Activated CD8-positive, alpha-beta memory T cell treated with anti-CD3 and anti-CD28 coated beads for 1 hour (primary cell): ENCODE measurements at regions not wholly inside any gene's neighbourhood (a gene's known extent, or its start where the extent isn't known, plus 50 kb on each side); places are given as distances from the start of the nearest gene placed in this dataset.

ENCODE experiments used
- DNase-seq, 2 donors: peaks; one replicate each; pipeline ENCODE4 v3.0.0-alpha.2; 2020; ENCODE audit warnings: low read depth in 1 of 2; ENCODE audit errors: extremely low read depth in 1 of 2

DNA sequence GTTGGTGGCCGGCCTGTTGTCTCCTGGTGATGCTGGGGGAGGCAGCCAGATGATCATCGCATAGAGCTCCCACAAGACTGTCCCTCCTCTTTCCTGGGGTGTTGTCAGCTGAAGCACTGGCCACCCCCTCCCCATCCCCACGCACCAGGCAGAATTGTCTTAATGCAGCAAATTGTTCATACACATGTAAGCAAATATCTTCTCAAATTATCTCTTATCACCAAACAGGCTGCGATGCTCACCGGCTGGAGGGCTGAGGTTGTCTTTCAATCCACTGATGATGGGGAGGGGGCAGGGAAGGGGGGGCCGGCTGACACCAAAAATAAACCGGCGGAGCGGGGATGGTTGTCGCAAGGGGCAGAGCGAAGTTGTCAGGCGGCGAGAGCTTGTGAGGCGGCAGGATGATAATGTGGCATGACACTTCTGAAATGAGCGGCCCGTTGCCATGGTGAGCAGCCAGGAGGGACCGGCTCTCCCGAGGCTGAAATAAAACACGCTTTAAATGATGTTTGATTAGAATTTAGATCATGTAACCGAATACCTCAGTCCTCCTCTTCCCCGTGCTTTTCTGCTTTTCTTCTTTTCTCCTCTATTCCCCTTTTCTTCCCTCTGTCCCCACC lies 59.8 kb downstream of the MRM1 start:
- DNase-seq: no peak

DNA sequence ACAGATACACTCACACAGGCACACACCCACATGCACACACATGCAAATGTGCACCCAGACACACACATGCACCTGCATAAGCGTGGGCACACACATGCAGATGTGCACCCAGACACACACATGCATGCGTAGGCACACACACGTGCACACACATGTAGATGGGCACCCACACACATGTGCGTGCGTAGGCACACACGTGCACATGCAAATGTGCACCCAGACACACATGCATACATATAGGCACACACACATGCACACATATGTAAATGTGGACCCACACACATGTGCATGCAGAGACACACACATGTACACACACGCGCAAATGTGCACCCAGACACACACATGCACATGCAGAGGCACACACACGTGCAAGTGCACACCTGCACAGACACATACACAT lies 60.3 kb downstream of the MRM1 start:
- no peak for DNase-seq

DNA sequence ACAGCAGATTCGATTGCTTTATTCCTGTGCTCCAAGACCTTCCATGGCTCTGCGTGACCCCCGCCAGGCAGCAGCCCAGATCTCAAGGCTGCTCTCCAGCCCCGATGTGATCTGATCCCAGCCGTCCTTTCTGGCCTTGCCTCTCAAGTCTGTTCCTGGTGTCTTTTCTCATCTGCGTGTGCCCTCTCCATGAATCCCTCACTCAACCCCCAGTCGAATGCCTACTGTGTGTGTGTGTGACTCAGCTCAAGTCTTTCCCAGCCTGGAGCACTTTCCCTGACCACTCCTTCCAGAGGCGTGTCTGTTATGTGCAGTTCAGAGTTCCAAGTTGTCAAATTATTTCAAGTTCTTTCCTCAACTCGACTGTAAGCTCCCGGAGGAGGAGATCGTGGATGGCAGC lies 64.0 kb downstream of the MRM1 start:
- no peak for DNase-seq

DNA sequence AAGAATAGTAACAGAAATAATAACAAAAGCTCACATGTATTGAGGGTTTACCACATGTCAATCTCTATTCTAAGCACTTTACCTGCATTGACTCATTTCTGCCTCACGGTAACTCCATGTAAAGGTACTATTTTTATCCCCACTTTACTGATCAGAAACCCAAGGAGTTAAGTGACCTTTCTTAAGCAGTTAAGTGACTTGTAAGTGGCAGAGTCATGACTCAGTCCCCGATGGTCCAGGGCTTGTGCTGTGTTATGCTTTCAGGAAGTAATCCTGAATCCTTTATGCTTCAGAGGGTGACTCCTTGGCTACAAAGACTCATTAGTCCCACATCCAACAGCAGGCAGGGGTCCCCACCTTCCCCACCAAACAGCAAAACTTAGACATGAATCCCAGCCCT lies 66.5 kb downstream of the MRM1 start:
- no peak for DNase-seq

DNA sequence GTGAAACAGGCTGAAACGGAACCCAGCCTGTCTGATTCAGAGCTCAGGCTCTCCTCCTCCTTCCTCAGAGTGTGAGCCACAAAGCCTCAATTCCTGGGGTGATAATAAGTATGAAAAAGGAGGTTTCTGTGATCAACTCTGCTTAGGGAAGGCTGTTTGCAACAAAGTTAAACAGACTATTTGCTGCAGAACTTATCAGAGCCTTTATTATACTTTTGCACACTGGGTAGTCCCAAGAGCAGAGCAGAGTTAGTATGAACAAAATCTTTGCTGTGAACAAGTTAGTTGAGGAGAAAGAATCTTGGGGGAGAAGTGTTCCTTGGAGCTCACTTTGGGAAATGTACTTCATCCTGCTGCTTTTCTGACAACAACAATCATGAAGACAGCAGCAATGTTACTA lies 67.4 kb downstream of the MRM1 start:
- no peak for DNase-seq

DNA sequence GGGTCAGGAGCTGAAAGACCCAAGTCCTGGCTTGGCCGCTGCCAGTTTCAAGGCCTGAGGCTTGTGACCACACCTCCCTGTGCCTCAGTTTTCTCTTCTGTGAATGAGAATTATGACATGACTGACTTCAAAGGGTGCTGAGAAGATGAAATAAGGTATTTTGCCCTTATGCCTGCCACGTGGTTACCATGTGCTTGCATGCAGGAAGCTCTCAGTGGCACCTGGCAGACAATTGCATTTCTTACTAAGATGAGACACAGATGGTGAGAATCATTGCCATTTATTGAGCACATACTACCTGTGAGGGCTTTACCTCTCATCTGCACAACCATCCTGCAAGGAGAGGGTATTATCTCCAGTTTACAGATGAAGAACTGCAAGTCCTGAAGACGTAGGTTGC lies 69.8 kb downstream of the MRM1 start:
- DNase-seq: no peak

DNA sequence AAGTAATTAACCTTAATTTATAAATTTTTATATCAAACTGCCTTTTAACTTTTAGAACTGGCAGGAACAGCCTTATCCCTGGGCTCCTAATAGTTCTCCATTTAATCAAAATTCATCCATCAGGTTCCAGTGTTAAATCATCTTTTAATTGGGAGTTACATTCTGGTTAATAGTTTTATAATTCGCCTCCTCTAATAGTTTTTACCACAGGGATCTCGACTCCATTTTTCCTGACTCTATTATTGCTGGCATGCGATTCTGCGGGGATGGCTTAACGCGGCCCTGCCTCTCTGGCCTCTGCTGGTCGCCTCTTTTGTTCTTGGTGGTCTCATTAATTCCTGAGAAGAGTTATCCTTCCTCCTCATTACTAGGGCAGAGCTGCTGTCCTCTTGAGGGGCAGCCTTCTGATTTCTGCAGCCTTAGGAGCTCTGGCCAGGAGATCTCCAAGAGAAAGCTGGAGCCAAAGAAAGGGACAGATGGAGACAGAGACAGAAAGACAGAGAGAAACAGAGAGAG lies 71.1 kb downstream of the MRM1 start:
- DNase-seq: no peak

DNA sequence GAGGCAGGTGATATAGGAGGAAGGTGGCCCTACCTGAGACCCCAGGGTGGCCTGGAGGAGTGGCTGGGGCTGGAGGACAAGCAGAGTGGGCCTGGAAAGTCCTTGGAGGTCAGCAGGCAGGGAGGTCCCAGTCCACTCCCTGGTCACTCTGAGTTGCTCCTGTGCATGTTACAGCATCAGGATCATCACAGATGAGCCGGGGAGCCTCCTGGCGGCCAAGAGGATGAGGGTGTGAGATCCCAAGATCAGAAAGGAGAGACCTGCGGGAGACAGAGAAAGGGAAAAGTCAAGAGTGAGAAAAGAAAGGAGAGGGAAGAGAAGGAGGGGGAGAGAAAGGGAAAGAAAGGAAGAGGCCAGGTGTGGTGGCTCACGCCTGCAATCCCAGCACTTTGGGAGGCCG lies 71.7 kb downstream of the MRM1 start:
- no peak for DNase-seq

DNA sequence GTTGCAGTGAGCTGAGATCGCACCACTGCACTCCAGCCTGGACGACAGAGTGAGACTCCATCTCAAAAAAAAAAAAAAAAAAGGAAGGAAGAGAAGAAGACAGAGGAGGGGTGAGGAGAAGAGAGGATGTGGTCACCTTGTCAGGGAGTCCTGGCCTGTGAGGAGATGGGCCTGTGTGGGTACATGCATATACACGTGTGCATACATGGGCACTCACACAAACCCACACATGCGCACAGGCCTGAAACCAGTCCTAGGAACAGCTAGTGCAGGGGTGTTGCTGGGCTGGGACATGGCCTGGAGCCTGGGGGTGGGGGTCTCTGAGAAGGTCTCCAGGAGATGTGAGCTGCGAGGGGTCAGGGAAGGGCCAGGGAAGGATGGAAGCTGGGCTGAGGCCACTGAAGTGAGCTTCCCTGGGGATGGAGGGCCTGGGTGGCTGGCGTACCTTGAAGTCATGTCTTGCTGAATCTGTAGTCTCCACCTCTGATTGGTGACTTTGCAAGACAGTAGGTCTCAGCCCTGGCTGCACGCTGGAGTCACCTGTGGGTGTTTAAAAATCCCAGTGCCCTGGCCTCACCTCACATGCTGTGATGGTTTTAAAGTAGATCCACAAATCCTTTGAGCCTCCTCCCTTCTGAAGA lies 72.4 kb downstream of the MRM1 start:
- no peak for DNase-seq

DNA sequence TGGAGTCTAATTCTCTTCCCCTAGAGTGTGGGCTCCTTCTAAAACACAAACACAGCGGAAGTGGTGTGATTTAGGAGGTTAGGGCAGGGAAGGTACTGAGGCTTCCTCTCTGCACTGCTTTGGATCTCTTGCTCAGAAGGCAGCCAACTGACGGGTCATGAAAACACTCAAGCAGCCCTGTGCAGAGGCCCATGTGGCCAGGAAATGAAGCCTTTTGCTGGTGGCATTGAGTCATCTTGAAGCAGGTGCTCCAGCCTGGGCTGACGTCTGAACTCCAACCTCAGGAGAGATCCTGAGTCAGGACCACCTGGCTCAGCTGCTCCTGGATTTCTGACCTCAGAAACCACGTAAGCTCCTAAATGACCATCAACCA lies 72.9 kb downstream of the MRM1 start:
- no peak for DNase-seq

DNA sequence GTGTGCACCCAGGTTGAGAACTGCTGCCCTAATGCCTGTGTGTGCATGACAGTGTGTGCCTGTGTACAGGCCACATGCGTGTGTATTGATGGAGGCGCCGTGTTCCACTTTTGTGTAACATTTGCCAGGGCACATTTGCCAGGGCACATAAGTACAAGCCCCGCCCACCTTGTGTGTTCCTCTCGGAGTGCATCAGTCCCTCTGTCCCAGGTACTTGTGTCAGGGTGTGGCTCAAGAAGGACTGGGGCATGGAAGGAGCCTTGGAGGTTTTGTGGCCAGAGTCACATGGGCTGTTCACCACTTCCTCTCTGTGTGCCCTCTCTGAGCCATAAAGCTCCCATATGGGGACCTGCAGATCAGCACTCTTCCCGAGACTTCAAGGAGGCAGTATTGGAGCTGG lies 73.9 kb downstream of the MRM1 start:
- no peak for DNase-seq

DNA sequence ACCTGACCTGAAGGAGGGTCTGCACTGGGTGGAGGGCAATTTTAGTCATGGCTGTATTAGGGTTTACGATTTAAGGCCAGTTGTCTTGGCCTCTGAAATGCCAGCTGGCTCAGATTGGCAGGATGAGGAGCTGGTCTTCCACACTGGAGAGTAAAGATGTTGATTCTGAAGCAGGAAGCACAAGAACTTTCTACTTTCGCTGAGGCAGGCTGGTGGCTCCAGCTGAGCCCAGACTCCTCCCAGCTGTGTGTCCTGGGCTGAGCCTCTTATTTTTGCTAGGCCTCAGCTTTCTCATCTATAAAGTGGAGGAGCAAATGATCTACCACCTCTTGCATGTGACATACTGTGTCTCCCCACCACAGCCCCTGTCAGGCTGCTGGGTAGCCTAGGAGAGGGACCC lies 74.4 kb downstream of the MRM1 start:
- DNase-seq: no peak

DNA sequence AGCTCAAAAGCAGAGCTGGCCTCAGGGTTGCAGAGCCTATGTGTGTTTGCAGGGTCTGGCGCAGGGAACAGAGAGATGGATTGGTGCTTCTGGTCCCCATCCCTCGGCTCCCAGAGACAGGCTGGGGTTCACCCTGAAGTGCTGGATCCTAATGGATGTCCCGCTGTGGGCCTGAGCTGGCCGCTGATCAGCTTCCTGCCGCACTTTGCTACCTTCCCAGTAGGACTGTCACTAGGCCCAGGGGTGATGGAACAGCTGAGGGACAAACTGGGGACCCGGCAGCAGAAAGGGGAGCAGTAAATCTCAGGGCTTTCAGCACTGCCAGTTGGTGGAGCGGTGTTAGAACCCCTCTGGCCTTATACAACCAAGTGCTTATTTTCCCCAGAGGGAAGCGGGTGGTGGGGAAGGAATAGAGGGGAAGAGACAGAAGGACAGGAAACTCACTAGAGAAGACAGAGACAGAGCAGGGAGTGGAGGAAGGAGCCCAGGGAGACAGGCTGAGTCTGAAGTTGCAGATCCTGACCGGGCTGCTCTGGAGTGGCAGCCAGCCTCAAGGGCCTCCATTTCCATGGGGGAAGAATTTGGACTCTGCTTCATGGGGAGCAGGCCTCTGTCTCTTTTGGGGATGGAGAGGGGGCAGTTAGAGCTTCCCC lies 78.6 kb downstream of the MRM1 start:
- no peak for DNase-seq

DNA sequence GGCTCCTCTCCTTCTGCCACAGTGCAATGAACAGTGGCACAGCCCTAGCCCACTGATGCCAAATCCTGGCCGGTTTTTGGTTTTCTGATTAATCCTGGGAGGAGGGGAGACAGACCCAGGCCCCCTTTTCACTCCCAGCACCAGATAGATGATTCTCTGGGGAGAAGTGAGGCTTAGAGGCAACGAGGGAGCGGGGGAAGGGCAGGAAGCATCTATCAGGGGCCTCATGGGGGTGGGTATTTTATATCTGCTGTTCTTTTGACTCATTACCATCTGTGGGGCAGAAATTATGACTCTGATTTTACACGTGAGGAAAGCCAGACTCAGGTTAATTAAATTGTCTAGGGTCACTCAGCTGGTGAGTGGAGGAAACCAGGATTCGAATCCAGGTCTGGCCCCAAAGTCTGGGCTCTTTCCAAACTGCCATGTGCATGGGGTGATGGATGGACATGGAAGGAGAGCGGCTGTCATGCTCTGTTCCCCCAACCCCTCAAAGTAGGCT lies 79.4 kb downstream of the MRM1 start:
- DNase-seq: no peak

DNA sequence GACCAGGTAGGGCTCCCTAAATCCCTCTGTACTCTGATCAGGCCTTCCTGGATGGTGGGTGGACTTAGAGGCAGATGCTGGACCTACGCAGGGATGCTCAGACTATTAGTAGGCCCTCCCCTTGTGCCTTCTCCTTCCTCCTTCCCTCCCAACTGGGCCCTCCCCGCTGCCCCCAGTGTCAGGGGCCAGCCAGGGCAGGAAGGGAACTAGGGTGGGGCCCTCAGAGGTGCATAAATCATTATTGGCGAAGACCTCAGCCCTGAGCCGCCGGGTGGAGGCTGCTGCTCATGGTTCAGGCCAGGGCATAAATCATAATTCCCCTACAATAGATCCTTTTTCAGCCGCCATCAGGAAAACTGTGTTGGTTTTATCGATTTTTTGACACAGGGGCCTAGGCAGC lies 81.4 kb downstream of the MRM1 start:
- DNase-seq: no peak

DNA sequence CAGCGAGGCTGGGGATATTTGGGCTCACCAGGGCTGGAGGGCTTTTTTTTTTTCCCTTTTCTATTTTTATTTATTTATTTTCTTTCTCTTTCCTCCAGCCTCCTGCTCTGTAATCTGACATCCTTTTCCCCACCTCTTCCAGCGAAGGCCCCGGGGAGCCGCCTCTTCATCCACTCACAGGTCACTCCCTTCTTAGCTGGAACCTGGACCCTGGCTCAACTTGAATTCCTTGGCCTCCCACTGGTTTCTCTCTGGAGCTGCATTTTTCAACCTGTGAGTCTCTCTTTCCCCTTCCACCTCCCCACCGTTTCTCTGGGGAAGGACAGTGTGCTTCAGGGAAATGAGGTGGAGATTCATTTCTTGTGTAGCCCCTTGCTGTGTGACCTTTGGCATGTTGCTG lies 82.0 kb downstream of the MRM1 start:
- DNase-seq: no peak

DNA sequence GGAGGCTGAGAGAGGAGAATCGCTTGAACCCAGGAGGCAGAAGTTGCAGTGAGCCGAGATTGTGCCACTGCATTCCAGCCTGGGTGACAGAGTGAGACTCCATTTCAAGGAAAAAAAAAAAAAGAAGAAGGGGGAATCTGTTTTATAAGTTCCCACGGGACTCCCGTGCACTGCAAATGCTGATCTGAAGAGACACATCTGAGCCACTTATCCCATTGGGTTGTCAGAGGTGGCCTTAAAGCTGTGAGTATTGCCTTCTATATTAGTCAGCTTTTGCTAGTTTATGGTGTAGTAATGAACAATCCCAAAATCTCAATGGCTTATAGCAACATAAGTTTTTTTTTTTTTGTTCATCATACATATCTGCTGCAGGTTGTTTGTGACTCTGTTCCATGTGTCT lies 82.8 kb downstream of the MRM1 start:
- DNase-seq: no peak

DNA sequence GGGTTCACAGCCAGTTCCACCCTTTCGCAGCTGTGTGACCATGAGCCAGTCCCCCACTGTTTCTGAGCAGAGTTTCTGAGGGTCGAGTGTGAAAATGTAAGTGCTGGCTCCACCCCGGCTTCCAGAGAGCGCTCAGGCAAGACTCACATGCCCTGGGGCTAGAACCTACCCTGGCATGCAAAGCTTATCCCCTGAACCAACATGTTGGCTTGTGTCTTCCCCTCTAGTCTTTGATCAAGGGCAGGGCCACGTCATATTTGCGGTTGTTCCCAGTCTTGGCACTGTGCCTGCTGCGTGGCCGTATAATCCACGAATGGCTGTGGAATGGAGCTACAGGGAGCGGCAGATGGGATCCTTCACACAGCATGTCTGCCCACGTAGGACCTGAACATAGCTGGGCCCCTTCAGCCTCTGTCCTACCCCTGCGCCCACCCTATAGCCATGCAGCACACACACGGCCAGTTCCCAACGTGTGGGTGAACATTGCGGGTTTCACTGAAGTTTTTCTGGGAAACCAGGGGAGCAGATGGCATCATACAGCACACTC lies 84.8 kb downstream of the MRM1 start:
- no peak for DNase-seq

DNA sequence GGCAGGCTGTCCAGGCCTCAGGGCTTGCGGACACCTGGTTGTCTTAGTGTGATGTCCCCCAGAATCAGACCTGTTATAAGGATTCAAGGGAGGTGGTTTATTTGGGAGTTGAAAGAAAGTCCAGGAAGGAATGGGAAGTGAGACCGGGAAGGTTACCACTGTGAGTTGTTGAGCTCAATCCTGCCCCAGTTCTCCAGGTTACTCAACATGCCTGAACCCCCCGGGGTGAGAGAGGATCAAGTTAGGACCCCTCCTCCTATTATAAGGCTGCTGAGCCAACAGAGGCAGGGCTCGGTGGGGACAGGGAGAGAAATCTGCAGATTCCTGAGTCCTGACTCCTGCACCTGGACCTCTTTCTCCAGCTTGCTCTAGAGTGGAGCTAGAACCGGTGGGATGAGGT lies 86.4 kb downstream of the MRM1 start:
- DNase-seq: no peak

DNA sequence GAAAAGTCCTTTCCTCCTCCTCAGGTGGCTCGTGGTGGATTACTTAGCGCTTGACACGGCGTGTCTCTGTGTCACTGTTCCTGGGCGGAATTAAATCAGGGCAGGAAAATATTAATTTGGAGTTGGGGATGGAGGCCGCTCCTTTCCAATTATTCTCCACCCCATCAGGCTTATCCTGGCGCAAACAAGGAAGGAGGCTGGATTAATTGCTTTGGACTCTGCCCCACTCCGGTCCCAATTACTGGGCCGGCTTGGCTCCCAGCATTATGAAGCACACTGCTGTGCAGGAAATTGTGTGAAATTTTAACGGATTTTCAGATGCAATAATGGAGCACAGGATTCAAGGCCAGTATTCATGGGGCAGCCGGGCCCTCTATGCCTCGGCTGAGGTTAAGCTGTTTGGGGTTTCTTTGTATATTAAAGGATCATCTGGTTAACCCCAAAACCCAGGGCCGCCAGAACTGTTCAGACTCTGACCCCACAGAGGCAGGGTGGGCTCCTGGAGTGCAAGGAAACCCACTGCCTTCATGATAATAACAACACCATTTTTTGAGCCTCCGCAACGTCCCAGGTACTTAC lies 87.8 kb downstream of the MRM1 start:
- DNase-seq: no peak

DNA sequence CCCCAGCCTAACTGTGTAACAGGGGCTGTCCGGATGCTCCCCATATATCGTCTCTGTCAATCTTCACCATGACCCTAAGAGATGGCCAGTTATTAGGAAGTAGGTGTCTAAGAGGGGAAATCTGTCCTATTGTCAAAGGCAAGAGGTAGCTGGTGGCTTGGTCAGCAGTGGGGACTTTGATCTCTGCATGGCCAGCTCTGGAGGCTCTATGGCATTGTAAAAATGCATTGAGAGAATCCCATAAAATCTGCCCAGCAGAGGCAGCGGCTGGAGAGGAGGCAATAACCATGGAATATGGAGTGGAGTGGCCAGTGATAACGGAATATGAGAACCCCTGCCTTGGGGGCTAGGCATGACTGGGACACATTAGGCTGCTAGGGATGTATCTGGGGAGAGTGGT lies 88.8 kb downstream of the MRM1 start:
- no peak for DNase-seq

DNA sequence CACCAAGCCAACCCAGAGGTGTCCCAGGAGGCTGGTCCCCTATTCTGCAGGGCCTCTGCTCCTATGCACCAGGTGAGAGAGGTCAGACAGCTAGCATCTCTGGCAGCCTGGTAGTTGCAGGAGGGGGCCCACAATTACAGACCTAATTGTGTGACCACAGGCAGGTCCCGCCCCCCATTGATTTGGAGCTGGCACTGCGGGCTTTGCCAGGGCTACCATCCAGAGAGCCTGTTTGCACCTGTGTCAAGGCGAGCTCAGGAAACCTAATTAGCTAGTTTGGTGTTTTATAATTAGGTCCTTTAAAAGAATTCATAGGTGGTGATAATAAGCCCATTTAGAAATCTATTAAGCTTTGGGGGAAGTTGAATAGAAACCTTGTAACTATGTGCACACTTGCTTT lies 90.2 kb downstream of the MRM1 start:
- DNase-seq: no peak
